SU-DHL-6 (cell line): ENCODE measurements at regions not wholly inside any gene's neighbourhood (a gene's known extent, or its start where the extent isn't known, plus 50 kb on each side); places are given as distances from the start of the nearest gene placed in this dataset.

Source experiments
- EZH2phosphoT487 ChIP-seq: fragments of 200-600 bp; sonication (generic), shearing (Covaris generic); conservative IDR thresholded peaks from 2 replicates; pipeline ENCODE4 v1.6.1; 2018; ENCODE audit warnings: mild to moderate bottlenecking, antibody characterized with exemption, low read length, moderate library complexity, mixed read lengths
- TF ChIP-seq, protein P1 (sequence below): fragments of 200-600 bp; sonication (generic); IDR thresholded peaks from one replicate; pipeline ENCODE4 v1.5.1; 2017; ENCODE audit warnings: antibody characterized with exemption, mild to moderate bottlenecking, low read length, moderate library complexity; ENCODE audit not compliant: insufficient read depth, poor library complexity, severe bottlenecking

DNA sequence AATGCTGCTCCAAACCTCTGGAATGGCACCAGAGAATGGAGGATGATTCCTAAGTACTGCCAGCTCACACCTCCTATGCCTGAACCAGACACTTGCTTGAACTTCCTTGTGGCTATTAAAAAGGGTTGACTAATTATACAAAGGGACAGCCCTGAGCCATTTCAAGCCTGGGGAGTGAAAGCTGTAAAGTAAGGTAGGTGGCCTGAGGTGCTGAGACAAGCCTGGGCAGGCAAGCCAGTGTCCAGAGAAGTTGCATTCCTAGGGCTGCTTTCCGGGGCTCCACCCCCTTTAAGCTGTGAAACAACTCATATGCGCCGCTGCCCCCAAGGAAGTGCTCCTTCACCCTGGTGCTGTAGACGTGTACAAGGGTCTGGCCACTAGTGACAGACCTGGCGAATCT, 79.9 kb upstream of the SLC1A3 start:
- TF ChIP-seq, protein P1, sequence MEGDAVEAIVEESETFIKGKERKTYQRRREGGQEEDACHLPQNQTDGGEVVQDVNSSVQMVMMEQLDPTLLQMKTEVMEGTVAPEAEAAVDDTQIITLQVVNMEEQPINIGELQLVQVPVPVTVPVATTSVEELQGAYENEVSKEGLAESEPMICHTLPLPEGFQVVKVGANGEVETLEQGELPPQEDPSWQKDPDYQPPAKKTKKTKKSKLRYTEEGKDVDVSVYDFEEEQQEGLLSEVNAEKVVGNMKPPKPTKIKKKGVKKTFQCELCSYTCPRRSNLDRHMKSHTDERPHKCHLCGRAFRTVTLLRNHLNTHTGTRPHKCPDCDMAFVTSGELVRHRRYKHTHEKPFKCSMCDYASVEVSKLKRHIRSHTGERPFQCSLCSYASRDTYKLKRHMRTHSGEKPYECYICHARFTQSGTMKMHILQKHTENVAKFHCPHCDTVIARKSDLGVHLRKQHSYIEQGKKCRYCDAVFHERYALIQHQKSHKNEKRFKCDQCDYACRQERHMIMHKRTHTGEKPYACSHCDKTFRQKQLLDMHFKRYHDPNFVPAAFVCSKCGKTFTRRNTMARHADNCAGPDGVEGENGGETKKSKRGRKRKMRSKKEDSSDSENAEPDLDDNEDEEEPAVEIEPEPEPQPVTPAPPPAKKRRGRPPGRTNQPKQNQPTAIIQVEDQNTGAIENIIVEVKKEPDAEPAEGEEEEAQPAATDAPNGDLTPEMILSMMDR = no peak
- TF ChIP-seq EZH2phosphoT487 = no peak
